RWPE1 (cell line): ENCODE measurements at regions not wholly inside any gene's neighbourhood (a gene's known extent, or its start where the extent isn't known, plus 50 kb on each side); places are given as distances from the start of the nearest gene placed in this dataset.

Experiments
- CTCF ChIA-PET: fragments of 350-600 bp; sonication (Branson Sonifier 250); formaldehyde crosslinking; extraction: SDS; loops from one replicate; lab custom pipeline; 2021; lab: Yijun Ruan, JAX
- POLR2A ChIA-PET: fragments of 400-600 bp; formaldehyde crosslinking; extraction: SDS; loops from one replicate; lab custom pipeline; 2020; ENCODE audit warnings: antibody characterized with exemption; ENCODE audit not compliant: low non-redundant PET; lab: Yijun Ruan, JAX
- DNase-seq: peaks from one replicate; pipeline ENCODE4 v3.0.0; 2012; ENCODE audit warnings: low spot score
- H3K27ac ChIP-seq: fragments of 450-650 bp; 2 replicates; pipeline ENCODE4 v1.5.1; 2017
- TF ChIP-seq, protein P1 (sequence below): fragments of 450-650 bp; conservative IDR thresholded peaks from 2 replicates; pipeline ENCODE4 v1.5.1; 2017; ENCODE audit warnings: low read depth, mild to moderate bottlenecking

DNA sequence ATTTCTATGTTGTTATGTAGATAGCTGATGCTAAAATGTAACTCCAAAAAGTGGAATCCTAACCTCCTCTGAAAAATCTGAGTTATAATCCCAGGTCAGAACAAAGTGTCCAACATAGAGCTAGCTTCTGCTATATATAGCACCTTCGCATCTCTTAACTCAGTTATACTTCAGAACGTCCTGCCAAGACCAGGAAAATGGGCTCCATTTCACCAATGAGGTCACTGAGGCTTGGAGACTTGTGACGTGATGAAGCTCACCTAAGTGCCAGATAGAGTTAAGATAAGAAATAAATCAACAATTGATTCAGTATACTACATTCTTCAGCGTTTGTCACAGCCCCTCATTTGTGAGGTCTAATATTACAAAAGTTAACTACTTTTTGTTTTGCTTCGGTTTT, 88.8 kb downstream of the KCTD12 start:
- ChIA-PET CTCF (interaction anchor here (0.6 to 0.8 kb wide), 2 partner anchors 189 to 277 kb away, joined by 3 to 4 read pairs; no protein-coding TSS in a partner anchor), POLR2A (no interaction called here)
- TF ChIP-seq, protein P1, sequence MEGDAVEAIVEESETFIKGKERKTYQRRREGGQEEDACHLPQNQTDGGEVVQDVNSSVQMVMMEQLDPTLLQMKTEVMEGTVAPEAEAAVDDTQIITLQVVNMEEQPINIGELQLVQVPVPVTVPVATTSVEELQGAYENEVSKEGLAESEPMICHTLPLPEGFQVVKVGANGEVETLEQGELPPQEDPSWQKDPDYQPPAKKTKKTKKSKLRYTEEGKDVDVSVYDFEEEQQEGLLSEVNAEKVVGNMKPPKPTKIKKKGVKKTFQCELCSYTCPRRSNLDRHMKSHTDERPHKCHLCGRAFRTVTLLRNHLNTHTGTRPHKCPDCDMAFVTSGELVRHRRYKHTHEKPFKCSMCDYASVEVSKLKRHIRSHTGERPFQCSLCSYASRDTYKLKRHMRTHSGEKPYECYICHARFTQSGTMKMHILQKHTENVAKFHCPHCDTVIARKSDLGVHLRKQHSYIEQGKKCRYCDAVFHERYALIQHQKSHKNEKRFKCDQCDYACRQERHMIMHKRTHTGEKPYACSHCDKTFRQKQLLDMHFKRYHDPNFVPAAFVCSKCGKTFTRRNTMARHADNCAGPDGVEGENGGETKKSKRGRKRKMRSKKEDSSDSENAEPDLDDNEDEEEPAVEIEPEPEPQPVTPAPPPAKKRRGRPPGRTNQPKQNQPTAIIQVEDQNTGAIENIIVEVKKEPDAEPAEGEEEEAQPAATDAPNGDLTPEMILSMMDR = no peak
- no peak for DNase-seq
- no peak overlapping the region for H3K27ac ChIP-seq

DNA sequence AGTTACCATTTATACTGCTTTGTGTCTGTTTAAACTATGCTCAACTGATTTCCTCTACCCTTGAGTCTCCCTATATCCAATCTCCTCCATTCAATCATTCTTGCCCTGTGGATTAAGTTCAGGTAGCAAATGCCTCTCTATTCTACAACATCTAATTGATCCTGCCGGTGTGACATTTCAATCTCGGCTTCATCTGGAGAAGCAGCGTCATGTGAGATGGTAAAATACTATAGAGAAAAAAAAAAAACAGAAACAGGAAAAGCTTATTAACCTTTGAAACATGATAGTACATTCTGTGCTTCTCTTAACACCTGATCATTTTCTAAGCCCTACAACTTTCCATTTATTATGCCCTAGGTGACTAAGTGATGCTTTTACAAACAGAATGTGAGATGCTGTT, 89.4 kb downstream of the KCTD12 start:
- DNase-seq = no peak
- H3K27ac ChIP-seq = no peak overlapping the region
- ChIA-PET POLR2A (no interaction called here), CTCF (interaction anchor here (0.6 to 0.8 kb wide), 2 partner anchors 189 to 276 kb away, joined by 3 to 4 read pairs; no protein-coding TSS in a partner anchor)
- TF ChIP-seq, protein P1 = no peak

DNA sequence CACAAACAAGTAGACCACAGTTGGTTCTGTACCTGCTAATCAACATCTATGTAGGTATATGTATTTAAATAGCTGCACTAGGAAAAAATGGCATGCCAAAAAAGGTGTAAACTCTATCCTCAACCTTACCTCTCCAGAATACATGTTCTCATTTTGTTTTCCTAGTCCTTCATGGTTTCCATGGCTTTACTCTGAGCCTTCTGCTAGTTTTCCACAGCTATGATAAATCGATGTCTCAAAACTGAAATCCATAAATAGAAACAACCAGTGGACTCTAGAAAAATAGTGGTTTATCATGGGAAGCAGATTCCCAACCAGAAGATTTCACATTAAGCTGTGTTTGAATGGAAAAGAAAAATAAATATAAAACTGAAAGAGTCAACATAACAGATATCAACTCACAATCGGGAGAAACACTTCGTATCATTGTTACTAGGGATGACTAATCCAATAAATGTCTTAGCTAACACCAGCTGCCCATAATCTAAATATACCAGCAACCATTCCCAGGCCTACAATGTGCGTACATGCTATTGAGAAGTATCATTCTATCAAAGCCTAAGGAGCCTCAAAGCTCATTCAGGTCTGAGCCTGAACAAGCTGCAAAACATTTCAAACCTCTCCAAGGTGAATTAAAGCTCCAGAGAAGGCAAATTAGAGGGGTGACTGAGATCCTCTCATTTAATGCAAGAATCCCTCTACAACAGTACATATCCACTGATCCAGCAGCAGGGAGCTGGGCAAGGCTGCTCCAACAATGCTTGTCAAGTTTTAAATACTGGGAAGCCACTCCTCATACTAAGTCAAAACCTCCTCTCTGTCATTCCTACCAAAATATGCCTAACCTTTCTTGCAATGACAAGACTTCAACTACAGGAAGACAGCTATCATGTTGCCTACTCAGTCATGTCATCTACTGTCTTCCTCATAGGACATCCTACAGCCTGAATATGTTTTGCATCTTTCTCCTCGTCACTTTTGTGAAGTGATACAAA, 90.2 kb downstream of the KCTD12 start:
- TF ChIP-seq, protein P1 = no peak
- POLR2A ChIA-PET = no interaction called here
- H3K27ac ChIP-seq = no peak overlapping the region
- CTCF ChIA-PET = no interaction called here
- DNase-seq = no peak

DNA sequence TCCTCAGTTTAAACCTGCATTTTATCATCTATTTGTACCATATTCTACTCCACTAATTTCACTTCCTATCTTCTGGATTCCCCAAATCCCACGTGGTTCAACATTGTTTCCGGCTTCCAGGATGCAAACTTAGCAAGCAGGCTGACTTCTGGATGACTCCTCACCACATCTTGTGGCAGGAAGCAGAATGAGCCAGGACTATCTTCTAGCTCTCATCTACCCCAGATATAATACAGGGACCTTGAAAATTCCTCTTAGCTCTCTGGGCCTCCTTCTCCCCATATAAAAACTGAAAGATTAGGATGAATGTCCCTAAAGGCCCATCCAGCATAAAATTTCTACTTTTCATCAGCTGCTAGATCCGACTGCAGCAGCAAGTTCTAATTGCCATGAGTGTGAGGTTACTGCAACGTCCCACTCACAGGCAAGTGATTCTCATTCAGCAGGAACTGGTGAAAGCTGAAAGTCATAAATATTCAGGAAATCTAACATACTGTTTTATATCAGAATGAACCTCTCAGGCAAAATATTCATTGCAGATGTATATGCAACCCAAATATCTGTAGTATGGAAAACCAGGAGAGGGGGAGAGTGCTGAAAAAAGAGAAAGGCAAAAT, 93.4 kb downstream of the KCTD12 start:
- H3K27ac ChIP-seq = no peak overlapping the region
- ChIA-PET POLR2A (interaction anchor here (0.6 kb wide), 1 partner anchor 145 kb away, joined by 4 read pairs; no protein-coding TSS in a partner anchor), CTCF (no interaction called here)
- TF ChIP-seq, protein P1 = no peak
- DNase-seq = no peak

DNA sequence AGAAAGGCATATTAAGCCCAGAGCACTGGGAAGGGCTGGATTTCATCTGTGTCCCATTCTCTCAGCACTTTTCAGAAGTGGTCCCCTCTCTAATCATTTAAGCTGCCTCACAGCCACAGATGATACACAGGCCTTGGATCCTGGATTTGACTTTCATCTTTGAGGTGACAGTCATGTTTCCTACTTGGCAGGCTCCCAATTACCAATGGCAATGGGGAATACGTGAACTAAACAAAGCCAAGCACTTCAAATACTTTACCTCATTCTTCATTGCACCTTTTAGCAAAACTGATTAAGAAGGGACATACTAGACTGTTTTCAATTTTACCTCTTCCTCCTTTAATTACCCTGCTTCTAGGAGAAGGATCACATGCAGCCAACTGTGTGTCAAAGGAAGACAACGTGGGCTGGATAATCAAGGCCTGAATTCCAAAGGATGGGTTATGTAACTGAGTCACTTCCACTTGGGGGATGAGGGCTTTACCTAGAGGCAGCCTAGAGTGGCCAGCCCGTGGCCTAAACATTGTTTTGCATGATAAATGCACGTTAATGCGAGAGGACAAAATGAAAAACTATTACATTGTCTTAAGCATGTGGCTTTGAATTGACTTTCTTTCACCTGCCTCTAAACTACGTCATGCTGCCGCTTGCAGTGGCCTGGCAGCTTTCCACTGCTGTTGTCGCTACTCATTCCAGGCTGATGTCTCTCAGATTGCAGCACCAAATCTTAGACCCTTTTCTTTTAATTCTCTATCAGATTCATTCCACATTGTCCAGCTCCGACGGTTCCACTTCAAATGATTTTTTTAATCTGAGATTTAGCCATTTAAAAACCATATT, 95.0 kb downstream of the KCTD12 start:
- TF ChIP-seq, protein P1 = no peak
- POLR2A ChIA-PET = no interaction called here
- CTCF ChIA-PET = interaction anchor here (0.6 kb wide), 1 partner anchor 8 kb away, joined by 4 read pairs; no protein-coding TSS in a partner anchor
- no peak for DNase-seq
- H3K27ac ChIP-seq = no peak overlapping the region
